Ascending aorta (tissue), 2 donors: ENCODE measurements at regions not wholly inside any gene's neighbourhood (a gene's known extent, or its start where the extent isn't known, plus 50 kb on each side); places are given as distances from the start of the nearest gene placed in this dataset.

Source experiments
- DNase-seq, 2 donors: peaks; one replicate each; pipeline ENCODE4 v3.0.0-alpha.2; 2019; ENCODE audit warnings: low spot score in 2 of 2
- H3K27ac ChIP-seq, 2 donors: fragments of 200-600 bp; sonication (generic); one replicate each; pipeline ENCODE4 v1.5.1; 2016 to 2017; ENCODE audit warnings: mild to moderate bottlenecking in 1 of 2
- H3K27me3 ChIP-seq: fragments of 200-600 bp; sonication (generic); one replicate; pipeline ENCODE4 v1.5.1; 2017
- H3K36me3 ChIP-seq, 2 donors: fragments of 200-600 bp; sonication (generic); one replicate each; pipeline ENCODE4 v1.5.1; 2016
- H3K4me1 ChIP-seq, 2 donors: fragments of 200-600 bp; sonication (generic); one replicate each; pipeline ENCODE4 v1.5.1; 2016 to 2017; ENCODE audit warnings: mild to moderate bottlenecking in 1 of 2
- H3K4me3 ChIP-seq, 2 donors: fragments of 200-600 bp; sonication (generic); one replicate each; pipeline ENCODE4 v1.5.1; 2016 to 2017; ENCODE audit warnings: mild to moderate bottlenecking in 1 of 2
- H3K9me3 ChIP-seq, 2 donors: fragments of 200-600 bp; sonication (generic); one replicate each; pipeline ENCODE4 v1.5.1; 2016
- CTCF ChIP-seq, 3 experiments: fragments of 200-600 bp in 2 of 3; fragments of 450-650 bp in 1 of 3; sonication (generic) in 2 of 3; IDR thresholded peaks; one replicate each; pipeline ENCODE4 v1.5.1; 2016 to 2019; ENCODE audit warnings: antibody characterized with exemption in 3 of 3, mild to moderate bottlenecking in 1 of 3, moderate library complexity in 1 of 3
- intact Hi-C: fragments of 100-400 bp; cut with DNase I; formaldehyde crosslinking; loops from one replicate; pipeline ENCODE4 v1.15.1; 2023

- DNase-seq: no peak
- Histone ChIP-seq H3K9me3 (no peaks in the 10 kb centered on the region), H3K4me1 (no peaks in the 10 kb centered on the region), H3K36me3 (no peaks in the 10 kb centered on the region), H3K4me3 (no peak overlapping the region), H3K27me3 (no peaks in the 10 kb centered on the region), H3K27ac (no peak overlapping the region)
- no peak for TF ChIP-seq CTCF (IDR thresholded peaks at IDR 0.05)
- intact Hi-C loops: no loop called here
These were observed 777.8 kb upstream of the EEF2KMT start for GRCh38 chr16:5875416-5875815.

GRCh38 chr16:5874899-5875298, 777.3 kb upstream of the EEF2KMT start:
- no peaks in the 10 kb centered on the region for H3K27me3 ChIP-seq
- no peaks in the 10 kb centered on the region for H3K36me3 ChIP-seq
- no peak overlapping the region for H3K27ac ChIP-seq
- intact Hi-C loops: no loop called here
- no peak for DNase-seq
- H3K4me3 ChIP-seq: no peak overlapping the region
- no peaks in the 10 kb centered on the region for H3K9me3 ChIP-seq
- H3K4me1 ChIP-seq: no peaks in the 10 kb centered on the region
- TF ChIP-seq CTCF (IDR thresholded peaks at IDR 0.05): no peak

GRCh38 chr16:5873221-5873620, 775.6 kb upstream of the EEF2KMT start:
- Histone ChIP-seq H3K27me3 (no peaks in the 10 kb centered on the region), H3K27ac (no peak overlapping the region), H3K9me3 (no peaks in the 10 kb centered on the region), H3K4me3 (no peak overlapping the region), H3K36me3 (no peaks in the 10 kb centered on the region), H3K4me1 (no peaks in the 10 kb centered on the region)
- DNase-seq: no peak
- TF ChIP-seq CTCF (IDR thresholded peaks at IDR 0.05): no peak
- intact Hi-C loops: no loop called here

GRCh38 chr16:5870886-5871691, 773.5 kb upstream of the EEF2KMT start:
- intact Hi-C loops: no loop called here
- H3K9me3 ChIP-seq: no peaks in the 10 kb centered on the region
- H3K4me1 ChIP-seq: no peaks in the 10 kb centered on the region
- H3K36me3 ChIP-seq: no peaks in the 10 kb centered on the region
- H3K27ac ChIP-seq: no peak overlapping the region
- no peaks in the 10 kb centered on the region for H3K27me3 ChIP-seq
- H3K4me3 ChIP-seq: no peak overlapping the region
- no peak for TF ChIP-seq CTCF (IDR thresholded peaks at IDR 0.05)
- DNase-seq: no peak

GRCh38 chr16:5867250-5867649, 769.7 kb upstream of the EEF2KMT start:
- H3K27me3 ChIP-seq: no peaks in the 10 kb centered on the region
- TF ChIP-seq CTCF (IDR thresholded peaks at IDR 0.05): no peak
- intact Hi-C loops: no loop called here
- no peak overlapping the region for H3K27ac ChIP-seq
- H3K36me3 ChIP-seq: no peaks in the 10 kb centered on the region
- H3K4me3 ChIP-seq: no peak overlapping the region
- H3K9me3 ChIP-seq: no peaks in the 10 kb centered on the region
- DNase-seq: no peak
- H3K4me1 ChIP-seq: no peaks in the 10 kb centered on the region
